ENCODE measurements at regions not wholly inside any gene's neighbourhood (a gene's known extent, or its start where the extent isn't known, plus 50 kb on each side); places are given as distances from the start of the nearest gene placed in this dataset.

DNA sequence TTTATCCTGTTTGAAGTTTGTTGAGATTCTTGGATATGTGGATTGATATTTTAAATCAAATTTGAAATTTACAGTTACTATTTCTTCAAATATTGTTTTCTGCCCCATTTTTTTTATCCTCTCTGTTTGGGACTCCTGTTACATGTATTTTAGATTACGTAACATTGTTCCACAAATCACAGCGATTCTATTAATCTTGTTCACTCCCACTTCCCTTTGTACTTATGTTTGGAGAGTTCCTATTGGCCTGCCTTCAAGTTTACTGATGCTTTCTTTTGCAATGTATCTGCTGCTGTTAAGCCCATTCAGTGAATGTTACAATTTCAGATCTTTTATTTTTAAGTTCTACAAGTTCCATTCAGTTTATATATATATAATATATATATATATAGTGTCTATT lies 288.3 kb upstream of the TNRC6C start:
- DNase-seq = no peak

DNA sequence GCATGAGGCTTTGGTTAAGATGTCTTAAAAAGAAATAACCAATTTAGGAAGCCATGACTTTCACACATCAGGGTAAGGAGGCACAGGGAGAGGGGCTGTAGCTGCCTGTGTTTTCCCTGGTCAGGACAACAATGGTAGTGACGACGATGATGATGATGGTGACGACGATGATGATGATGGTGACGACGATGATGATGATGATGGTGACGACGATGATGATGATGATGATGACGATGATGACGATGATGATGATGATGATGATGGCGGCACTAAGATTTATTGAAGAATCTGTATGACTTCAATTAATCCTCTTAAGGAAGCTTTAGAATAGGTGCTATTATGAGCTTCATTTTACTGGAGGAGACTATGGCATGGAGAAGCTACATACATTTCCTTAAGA lies 284.1 kb upstream of the TNRC6C start:
- no peak for DNase-seq

DNA sequence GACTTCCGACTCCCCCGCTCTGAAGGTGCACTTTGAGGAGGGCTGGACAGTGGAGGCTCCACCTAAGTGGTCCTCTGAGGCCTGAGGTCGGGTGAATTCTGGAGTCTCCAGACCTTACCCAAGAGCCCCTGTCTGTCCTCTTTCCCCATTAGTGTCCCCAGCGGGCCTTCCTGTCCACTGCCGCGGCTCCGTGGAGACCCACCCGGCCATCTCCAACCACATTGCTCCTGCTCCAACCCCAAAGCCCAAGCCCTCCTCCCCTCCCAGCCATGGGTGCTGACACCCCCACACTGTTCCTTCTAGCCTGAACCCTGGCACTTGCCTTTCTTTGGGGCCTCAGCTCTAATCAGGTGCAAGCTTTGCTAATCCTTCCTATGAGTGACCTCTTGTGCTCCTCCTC lies 283.1 kb upstream of the TNRC6C start:
- DNase-seq = no peak

DNA sequence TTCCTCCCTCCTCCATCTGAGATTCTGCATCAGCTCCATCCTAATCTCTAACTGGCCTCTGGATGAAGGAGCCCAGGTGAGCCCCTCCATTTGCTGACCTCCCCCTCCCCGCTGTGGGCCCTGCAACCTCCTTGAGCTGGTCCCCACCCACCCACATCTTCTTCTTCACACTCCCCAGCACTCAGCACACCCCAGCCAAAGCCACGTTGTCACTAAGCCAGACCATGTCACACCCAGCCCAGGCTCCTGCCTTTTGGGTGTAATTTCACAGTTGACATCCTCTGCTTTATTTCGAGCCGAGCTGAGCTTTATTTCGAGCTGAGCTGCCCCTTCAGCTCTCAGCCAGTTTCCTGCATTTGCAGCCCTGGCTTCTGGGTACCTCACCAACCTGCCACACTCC lies 282.7 kb upstream of the TNRC6C start:
- DNase-seq = no peak

DNA sequence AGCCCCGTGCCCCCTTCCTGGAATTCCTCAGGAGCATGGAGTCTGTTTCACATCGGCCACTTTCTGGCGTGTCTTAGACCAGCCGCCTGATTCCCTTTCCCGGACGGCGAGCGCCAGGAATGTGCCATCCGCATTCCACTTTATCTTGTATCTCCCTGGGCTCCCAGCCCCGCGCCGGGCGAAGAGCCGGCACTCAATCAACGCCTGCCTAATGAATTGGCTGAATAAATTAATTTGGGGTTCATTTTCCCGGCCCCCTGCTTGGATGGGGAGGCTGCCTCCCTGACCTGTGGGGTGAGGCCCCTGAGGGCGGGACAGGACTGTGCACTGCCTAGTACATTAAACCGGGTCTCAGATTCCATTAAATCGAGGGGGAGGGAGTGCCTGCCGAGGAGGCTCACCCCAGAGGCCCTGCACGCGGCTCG lies 282.3 kb upstream of the TNRC6C start:
- no peak for DNase-seq

DNA sequence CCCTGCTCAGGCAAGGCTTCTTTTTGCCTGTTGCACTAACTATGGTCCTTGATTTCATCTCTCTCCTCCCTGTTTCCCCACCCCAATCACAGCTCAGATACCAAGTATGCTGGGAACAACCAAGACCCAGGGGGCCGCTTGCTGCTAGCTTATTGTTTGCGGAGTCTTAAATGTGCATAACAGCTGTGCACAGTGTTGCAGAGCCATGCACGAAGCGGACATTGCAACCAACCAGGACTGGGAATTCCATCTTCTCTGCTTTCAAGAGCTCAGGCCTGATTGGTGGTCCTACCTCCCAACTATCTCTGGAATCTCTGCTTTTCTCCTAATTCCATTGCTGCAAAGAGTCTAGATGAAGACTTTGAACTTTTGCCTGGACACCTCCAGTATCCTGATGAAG lies 281.3 kb upstream of the TNRC6C start:
- DNase-seq = no peak

DNA sequence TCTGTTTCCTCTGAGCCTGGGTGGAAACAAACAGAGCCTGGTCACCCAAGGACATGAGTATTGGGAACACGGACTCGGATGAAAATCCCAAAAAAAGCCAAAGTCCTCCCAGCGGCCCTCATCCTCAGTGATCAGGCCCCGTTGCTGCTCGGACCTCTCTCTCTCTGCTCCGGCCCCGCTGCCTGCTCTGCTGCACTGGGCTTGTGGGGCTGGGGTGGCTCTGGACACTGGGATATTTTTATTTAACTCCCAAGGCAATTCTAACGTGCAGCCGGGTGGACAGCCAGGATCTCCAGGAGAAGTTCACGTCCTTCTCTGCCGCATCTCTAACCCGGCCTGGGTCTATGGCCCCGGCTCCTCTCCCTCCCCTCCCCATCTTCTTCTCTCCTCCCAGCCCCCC lies 280.9 kb upstream of the TNRC6C start:
- DNase-seq = no peak

DNA sequence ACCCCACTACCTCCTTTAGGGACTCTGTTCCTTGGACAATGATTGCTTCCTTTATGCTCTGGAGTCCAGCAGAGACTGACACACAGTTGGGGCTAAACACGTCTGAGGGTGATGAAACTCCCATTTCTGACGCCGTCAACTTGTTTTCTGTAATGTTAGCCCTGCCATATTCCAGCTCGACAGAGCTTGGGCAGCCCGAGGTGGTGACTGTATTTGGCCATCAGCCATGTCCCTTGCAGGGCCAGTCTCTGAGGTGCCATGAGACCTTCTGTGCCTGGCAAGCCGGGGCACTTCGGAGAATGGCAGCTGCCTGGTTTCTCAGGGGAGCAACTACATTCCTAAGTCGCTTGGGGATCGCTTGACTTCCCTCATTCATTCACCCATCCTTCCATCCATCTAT lies 278.9 kb upstream of the TNRC6C start:
- no peak for DNase-seq

DNA sequence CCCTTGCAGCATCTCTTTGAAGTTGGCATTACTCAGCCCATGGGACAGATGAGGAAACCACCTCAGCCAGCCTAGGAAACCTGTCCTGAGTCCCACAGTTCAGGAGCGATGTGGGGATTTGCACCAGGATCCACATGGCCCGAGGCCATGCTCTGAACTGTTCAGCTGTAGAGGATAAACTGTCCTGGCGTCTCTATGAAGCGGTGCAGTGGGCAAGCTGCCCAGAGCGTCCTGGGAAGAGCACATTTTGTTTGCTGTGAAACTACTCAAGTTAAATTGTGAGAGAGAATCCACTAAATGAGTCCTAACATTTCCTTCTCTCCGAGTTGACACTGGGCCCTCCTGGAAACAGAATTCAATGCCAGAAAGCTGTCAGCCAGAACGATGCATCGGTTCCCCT lies 276.6 kb upstream of the TNRC6C start:
- DNase-seq = no peak

DNA sequence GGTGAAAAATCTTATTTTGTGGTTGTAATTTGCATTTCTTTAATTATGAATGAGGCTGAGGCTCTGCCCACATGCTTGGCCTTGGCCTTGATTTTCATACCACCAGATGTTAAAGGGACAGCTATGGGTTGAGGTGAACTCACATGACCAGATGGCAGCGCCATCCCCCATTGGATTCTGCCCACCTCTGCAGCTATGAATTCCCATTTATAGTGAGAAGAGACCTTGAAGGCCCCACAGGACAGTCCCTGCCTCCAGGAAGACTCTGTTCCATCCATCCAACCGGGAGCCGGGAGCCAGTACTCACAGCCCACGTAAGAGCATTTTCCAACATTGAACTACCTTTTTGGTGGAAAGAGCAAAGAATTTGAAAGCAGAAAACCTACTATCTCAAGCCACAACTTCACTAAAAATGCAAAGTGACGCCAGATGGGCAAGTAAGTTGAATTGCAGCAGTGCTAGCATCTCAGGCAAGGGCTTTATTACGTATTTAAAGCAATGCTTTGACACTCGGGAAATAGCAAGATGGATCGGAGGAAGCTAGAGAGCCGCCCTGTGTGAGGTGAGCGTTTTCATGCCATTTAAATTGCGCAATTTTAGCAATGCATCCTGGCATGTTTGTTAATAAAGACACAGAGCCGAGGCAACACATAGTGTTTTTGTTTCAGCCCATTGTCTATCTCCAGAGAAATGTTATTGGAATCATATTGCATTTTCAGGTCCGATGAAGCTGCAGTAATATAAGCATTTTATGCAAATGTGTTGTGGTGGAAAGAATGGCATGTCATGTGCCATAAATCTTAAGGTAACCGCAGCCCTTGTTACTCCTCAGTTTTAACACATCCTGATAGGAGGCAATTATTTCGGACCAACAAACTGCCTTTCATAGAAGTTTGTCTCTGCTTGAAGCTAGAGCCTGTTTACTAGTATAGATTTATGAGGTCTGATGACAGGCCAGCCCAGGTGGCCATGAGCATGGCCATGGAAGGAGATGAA lies 273.4 kb upstream of the TNRC6C start:
- DNase-seq = peak; percentile 54

DNA sequence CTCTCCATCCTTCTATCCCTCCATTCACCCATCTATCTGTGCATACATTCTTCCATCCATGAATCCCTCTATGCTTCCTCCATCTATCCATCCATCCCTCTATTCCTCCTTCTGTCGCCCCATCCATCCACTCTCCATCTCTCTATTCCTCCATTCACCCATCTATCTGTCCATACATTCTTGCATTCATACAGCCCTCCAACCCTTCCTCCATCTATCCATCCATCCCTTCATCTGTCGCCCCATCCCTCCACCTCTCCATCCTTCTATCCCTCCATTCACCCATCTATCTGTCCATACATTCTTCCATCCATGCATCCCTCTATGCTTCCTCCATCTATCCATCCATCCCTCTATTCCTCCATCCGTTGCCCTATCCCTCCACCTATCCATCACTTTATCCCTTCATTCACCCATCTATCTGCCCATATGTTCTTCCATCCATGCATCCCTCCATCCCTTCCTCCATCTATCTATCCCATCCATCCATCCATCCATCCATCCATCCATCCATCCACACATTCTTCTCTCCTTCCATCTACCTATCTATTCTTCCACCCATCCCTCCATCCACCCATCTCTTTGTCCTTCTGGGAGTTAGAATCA lies 272.5 kb upstream of the TNRC6C start:
- no peak for DNase-seq

DNA sequence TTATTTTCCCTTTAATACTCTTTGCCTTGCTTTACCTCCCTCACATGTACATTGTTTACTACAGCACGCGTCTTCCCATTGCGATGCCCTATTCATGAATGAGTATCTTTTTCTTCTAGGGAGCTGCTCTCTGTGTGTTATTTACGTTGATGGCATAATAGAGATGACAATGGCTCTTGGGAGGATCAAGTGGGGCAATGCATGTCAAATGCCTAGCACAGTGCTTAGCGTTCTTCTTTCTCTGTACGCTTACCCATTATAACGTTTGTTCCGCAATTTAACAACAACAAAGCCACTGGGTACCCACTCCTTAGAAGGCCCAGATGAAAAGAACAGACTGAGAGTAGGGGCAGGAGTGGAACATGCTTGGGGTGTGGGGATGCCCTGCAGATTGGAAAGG lies 271.6 kb upstream of the TNRC6C start:
- DNase-seq = no peak

DNA sequence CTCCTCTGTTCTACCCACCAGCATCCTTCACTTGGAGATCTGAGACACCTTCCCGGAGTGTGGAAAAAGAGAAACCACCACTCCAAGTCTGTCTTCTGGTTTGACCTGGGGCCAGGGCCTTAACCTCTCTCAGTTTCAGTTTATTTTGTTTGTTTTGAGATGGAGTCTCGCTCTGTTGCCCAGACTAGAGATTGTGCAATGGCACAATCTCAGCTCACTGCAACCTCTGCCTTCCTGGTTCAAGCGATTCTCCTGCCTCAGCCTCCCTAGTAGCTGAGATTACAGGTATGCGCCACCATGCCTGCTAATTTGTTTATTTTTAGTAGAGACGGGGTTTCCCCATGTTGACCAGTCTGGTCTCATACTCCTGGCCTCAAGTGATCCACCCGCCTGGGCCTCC lies 271.1 kb upstream of the TNRC6C start:
- DNase-seq = no peak

DNA sequence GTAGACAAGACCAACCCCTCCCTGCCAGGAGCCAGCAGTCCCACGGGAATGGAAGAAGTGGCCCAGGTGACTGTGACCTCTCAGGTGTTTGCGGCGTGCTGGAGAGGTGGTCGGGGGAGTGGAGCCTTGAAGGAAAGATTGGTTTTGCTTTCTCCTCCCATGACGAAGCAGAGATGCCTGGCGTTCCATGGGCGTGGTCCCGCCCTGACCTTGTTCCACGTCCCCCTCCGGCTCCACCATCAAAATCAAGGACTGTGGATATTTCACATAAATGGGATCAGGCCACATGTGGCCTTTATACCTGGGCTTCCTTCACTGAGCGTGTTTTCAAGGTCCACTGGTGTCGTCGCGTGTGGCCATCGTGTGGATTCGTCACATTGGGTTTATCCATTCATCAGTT lies 270.6 kb upstream of the TNRC6C start:
- DNase-seq = no peak

DNA sequence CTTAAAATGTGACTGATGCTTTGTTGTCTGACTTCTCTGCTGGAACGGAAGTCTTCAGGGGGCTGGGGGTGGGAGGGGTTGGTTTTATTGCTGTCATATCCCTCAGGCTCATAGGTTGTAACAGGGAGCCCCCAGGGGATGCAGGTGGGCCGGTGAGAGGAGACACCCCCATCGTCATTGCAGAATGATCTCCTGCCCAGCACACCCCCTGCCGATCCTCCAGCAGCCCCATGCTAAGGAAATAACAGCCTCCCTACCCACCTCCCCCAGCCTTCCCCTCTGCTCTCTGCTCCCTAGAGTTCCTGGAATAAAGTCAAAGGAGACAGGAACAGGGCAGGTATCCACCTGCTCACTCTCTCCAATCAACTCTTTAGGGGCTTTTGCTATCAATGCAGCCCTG lies 270.1 kb upstream of the TNRC6C start:
- no peak for DNase-seq

DNA sequence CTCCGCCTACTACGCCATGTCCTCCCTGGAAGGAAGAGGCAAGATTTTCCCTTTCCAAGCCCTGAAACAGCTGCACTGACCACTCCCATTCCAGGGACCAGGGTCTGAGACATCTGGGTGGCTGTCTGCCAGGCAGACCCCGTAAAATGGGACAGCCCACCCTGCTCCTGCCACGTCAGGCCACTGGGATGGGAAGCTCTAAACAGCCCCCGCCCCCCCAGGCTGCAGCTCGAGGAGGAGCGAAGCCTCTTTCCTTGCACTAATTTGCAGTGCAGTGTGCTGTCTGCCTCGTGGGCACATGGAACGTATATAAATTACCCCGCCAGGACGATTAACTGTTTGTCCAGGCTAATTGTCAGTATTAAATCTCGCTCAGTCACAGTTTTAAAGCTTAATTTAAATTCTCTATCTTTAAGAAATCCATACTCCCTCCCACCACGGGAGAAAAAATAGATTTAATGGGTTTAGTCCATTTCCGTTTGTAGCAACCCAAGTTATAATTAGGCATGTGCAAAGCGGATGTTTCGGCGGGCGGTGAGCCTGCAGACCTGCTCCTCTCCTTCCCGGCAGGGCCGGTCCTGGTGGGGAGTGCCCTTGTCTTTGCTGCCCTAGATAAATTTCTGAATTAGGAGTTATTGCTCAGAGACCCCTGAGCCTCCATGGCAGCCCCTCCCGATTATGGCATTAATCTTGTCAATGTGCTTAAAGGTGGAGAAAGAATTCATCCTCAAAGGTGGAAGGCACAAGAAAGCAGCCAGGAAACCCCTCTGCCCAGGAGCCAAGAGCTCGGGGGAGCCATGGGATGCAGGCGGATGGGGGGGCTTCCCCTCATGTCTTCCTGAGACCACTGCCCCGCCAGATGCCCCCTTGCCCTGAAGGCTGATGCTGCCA lies 268.0 kb upstream of the TNRC6C start:
- DNase-seq = no peak

DNA sequence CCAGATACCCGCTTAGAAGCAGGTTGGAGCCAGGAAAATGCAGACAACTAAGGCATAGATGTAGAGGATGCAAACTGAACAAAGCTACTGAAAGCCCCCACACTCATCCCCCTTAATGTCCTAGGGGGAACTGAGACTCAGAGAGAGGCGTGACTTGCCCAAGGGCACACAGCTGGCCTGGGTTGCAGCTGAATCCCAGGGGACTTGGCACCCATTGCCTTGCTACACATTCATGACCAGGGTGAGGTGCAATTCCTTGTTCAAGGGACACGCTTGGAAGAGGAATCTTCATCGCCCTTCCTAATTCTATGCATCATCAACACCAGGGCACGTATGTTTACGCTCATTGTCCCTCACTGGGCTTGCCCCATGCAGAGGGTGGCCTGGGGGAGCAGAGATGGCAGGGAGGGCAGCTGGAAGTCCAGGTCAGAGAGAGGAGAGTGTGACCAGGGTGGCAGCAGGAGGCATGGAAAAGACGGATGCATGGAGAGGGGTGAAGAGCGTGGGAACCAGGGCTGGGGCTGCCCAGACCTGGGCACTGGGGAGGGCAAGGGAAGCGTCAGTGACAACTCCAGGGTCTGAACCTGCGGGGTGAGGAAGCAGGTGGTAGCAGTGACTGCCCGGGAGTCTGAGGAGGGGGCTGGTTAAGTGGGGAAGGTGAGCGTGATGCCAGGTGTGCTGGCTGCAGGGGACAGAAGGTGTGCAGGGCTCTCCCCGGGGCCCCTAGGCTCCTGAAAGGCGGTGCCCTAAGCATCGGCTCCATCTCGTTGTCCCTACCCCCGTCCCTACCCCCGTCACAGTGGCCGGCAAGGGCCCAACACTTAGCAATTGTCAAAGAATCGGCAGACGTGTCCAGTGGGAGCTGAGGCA lies 267.1 kb upstream of the TNRC6C start:
- DNase-seq = no peak

DNA sequence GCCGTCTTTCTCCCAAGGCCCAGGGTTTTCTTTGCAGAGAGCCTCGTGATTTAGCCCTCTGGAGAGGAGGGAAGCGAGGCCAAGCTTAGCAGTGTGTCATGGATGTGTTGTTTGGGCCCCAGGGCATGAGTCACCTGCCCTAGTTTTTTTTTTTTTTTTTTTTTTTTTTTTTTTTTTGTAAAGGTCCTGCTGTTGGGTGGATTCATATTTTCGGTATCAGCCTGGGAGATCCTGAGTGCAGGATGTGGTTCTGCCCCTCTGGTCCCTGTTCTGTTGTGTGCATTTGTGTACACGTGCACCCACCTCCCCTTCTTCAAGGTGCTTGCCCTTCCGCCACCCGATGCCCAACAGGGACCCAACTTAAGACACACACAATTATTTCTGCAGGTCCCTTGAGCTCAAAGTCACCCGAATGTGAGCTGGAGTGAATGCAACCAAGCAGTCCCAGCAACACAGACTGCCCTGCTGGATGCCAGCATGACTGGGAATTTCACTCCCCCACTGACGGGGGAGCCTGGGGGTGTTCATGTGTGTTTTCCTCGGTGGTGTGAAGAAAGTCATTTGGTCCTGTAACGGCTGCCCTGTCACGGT lies 265.8 kb upstream of the TNRC6C start:
- no peak for DNase-seq

DNA sequence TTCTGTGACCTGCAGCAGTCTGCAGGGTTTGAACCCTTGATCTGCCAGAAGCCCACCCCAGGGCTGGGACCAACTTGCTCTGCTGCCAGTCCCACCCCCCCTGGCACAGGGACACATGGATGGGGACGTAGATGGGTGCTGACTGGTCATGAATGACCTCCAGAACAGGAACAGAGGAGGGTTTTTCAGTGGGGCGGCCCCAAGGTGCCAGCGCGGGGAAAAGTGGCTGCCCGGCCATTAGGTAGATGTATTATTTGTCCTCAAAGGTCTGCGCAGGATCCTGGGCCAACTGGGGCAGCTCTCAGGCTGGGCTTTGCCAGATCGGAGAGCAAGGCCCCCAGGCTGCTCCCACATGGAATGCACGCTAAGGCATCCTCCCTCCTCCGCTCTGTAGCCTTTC lies 265.2 kb upstream of the TNRC6C start:
- DNase-seq = no peak

DNA sequence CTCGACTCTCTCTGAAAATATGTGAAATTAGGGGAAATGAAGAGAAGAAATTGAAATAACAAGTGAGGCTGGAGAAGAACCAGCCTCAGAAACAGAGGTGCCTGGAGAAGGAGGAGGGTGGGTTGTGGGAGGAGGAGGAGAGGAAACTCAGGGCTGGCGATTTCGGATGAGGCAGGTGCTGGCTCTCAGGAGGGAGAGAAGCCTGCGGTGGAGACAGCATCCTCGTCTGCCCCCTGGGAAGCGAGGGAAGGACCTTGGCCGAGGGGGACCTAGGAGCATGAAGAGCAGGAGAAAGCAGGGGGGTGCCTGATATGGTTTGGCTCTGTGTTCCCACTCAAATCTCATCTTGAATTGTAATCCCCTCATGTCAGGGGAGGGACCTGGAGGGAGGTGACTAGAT lies 264.7 kb upstream of the TNRC6C start:
- DNase-seq = no peak

DNA sequence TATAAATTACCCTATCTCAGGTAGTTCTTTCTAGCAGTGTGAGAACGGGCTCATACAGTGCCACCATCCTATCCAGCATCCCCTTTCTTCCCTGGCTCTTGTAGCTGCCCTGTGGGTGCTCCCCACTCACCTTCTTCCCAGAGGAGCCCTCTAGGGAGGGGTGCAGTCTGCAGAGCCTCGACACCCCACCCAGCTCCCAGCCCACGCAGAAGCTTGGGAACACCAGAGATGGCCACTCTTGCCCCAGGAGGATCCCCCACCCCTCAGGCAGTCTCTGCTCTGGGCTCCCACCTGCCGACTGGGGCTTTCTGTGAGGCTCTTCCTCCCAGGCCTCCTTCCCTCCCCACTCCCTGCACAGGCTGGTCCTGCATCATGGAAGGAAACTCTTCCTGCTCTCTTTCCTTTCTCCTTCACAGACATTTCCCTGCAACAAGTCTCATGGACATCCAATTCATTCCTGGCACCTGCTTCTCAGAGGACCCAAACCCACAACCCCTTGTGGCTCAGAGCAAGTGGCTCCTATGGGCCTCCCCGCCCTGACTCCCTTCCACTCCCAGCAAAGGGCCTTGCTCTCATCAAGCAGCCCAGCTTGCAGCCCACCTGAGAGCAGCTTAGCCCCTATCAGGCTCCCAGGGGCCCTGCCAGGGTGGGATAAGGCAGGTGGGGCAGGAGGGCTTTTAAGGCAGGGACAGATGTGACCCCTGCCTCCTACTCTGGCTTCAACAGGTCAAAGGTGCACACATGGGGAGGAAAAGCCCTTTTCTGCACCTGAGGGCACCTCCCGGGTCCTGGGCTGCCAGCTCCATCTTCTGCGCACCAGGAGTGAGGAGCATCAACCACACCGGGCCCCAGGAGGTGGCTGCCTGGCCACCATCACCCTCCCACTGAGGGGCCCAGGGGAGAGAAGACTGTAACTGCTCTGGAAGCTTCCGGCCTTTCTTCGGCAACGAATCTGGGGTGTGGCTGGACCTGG lies 263.8 kb upstream of the TNRC6C start:
- DNase-seq = no peak

All from NCI-H526 treated with DMSO at 0.1 percent for 48 hours (cell line).